GM21576 (cell line): ENCODE measurements at regions not wholly inside any gene's neighbourhood (a gene's known extent, or its start where the extent isn't known, plus 50 kb on each side); places are given as distances from the start of the nearest gene placed in this dataset.

Experiments used
- ATAC-seq: cut with Tn5 transposase; IDR thresholded peaks from one replicate; pipeline ENCODE4 v1.9.1; 2021; ENCODE audit warnings: mild to moderate bottlenecking, moderate library complexity; ENCODE audit not compliant: unreplicated experiment

- ATAC-seq: no peak
These were observed 99.4 kb upstream of the PARP11 start for GRCh38 chr12:3972576-3972975.

DNA sequence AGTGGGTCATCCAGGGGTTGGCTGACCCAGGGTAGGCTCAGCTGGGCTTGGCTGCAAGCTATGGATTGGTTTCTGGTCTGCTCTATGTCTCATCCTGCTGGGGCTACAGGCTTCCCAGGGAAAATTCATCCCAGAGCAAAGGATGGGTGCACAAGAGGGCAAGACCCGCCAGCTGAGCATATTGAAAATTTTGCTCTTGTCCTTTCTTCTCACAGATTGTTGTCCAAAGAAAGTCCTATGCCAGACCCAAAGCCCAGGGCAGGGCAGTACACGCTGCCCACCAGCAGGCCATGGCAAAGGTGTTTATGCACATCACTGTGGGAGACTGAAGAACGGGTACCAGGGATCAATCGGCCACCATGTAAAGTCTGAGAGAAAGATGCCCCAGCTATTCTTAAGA is 95.3 kb upstream of the PARP11 start:
- ATAC-seq: no peak

- ATAC-seq: no peak
These were observed 94.5 kb upstream of the PARP11 start for GRCh38 chr12:3967556-3968160.

- no peak for ATAC-seq
These were observed 93.2 kb upstream of the PARP11 start for GRCh38 chr12:3966376-3966775.

DNA sequence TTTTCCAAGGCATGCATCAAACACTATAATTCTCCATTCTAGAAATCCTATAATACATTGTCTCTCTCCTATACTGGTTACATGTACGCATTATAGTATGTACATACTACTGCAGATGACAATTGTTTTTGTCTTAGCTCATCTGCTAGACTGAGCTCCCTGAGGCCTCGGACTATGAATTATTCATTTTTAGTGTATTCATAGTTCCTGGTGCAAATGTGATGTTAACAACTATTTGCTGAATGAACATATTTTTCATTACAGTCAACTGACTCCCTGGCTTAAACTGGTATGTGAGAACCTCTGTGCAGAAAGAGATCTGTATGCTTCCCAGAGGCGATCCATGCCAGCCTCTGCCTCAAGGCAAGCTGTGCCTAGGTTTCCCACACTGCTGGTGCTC is 91.8 kb upstream of the PARP11 start:
- ATAC-seq: no peak

DNA sequence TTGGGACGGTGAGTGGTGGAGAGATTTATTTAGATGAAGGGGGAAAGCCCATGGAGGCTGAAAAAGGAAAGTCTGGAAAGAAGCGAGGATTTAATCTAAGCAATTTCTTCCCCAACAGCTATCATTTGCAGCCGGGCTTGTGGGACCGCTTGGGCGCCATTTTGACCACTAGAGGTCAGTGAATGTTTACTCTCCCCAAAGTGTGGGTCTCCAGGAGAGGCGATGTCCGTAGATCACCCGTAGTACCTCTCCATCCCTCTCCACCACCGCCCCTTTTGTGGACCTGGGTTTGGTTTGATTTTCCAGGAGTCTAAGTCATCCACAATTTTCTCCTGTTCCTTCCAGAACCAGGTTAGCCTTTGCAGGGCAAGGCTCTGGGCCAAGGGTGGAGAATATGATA is 91.2 kb upstream of the PARP11 start:
- no peak for ATAC-seq

DNA sequence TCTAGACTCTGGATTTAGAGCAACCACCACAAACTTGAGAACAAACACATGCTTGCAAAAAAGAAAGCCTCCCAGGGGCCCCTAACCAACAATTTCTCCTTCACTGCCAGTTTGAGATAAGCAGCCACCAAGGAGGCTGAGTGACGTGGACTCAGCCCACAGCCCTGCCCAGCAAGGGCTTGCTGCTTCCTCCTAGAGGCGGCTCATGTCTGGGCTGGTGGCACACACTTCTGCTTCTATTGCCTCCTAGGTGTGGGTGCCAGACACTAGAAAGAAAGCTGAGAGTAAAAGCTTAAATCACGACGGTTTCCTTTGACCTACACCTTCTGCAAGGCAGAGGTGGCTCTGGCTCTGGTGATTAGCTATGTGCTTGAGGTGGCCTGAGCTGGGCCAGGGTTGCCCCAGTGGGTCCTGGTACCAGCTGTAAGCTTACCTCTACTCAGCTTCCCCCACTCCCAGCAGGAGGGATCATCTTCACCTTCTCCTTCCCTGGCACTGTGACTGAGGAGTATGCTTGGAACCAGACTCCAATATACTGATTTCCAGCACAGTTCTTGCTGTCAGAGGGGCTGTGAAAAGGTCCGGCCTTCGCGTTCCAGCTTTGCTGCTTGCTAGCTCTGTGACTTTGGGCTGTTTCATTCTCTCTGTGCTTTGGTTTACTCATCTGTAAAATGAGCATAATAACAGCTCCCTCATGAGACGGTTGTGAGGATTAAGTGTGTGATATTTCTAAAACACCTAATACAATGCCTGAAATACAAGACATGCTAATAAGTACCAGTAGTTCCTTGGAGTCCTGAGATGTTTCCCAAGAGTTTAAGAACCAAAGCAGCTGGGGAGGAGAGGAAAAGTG is 89.7 kb upstream of the PARP11 start:
- ATAC-seq: no peak

DNA sequence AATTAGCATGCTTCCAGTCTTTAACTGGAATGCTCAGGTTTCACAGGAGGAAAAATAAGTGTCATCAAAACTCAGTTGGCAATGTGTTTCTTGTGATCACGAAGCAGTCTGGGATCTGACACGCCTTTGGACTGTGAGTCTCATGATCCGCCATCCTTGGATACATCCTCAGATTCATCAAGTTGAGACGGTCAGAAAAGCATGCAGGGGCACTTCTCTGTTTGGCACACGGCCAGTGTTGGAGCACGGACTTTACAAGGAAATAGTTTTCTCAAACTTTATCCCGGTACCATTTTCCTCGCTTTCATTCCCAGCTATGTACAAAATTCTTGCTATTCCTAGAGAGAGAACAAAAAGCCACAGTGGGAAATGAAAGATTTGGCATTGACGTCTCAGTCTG is 88.4 kb upstream of the PARP11 start:
- ATAC-seq: no peak

DNA sequence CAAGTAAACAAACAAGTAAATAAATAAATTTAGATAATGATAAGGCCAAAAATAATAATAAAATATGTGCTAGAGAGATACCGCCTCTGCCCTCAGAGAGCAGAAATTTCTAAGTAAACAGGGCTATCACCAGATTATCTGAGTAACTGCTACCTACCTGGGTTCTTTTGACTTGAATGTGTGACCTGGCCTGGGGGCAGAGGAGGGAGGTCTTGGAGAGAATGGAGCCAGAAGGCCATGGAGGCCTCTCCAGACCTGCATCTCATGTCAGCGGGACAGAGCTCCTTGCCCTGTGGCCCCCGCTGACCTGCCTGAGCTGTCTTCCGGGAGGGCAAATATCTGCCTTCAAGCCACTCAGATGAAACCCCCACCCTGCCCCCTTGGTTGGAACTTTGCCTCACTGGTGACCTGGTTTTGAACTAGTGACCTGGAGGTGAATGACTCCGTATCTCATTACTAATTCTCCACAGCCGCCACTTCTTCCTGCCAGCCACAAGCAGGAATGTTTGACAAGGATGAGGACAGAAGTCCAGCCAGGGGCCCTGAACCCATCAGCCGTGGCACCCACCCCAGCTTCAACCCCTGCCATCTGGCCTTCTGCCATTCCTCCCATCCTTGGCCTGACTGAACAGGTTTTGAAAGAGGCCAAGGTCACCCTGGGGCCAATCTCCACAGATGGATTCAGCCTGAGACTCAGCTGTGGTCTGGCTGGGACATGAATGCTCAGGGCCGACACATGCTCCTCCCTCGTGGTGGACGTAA is 86.8 kb upstream of the PARP11 start:
- ATAC-seq: no peak

DNA sequence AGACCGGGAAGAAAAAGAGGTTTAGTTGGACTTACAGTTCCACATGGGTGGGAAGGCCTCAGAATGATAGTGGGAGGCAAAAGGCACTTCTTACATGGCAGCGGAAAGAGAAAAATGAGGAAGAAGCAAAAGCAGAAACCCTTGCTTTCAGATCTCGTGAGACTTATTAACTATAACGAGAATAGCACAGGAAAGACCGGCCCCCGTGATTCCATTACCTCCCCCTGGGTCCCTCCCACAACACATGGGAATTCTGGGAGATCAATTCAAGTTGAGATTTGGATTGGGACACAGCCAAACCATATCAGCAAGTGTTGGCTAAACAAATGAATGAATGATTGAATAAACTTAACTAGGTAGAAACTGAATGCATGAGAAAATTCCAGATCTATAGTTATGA is 85.3 kb upstream of the PARP11 start:
- no peak for ATAC-seq

- no peak for ATAC-seq
These were observed 78.4 kb upstream of the PARP11 start for GRCh38 chr12:3951380-3952135.

- ATAC-seq: no peak
These were observed 77.6 kb upstream of the PARP11 start for GRCh38 chr12:3950714-3951320.

DNA sequence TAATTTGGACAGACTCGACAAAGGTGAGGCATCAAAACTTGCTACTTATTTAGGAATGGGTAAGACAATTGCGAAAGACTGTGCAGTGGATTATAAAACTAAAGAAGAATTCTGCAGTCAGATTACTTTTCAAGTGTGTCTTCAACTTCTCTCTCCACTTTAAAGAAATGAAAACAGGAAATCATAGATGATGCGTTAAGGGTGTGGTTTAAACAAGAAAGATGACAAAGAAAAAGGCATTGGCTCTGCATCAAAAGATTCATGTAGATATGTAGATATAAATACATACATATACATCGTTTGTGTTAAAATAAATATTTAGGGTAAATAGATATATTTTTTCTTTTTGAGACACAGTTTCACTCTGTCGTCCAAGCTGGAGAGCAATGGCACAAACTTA is 74.6 kb upstream of the PARP11 start:
- ATAC-seq: no peak

- ATAC-seq: no peak
These were observed 72.5 kb upstream of the PARP11 start for GRCh38 chr12:3945671-3946070.

- no peak for ATAC-seq
These were observed 71.4 kb upstream of the PARP11 start for GRCh38 chr12:3944620-3945019.

DNA sequence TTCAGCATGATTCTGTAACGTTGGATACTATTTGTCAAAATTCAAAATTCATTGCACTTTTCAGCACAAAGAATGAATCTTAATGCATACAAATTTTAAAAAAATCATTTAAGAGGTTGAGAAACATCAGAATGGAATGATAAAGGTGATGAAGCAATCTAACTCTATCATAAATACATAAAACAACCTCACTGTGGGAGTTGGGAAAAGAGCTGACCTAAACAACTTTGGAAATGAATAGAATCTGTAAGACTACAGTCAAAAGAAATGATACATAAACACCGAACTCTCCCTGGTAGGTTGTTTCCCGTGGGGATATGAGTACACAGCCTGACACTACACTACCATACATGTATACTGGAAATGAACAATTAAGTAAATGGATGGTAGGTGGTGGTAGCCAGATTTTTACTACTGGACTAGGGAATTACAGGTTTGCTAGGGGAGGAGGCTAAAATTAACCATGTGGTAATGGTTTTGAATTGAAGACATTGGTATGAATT is 64.9 kb upstream of the PARP11 start:
- no peak for ATAC-seq

DNA sequence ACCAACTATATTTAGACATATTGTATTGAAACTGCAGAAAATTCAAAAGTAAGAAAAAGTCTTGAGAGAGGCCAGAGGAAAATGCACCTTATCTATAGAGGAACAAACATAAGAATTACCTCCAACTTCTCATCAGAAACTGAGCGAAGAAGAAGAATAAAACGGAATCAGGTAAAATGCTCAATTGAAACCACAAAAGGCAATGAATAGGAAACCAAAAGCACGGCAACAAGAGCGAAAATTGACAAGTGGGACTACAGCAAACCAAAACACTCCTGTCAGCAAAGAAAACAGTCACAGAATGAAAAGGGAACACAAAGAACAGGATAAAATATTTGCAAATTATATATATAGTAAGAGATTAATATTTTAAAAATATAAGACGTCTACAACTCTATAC is 61.9 kb upstream of the PARP11 start:
- no peak for ATAC-seq

- no peak for ATAC-seq
These were observed 60.6 kb upstream of the PARP11 start for GRCh38 chr12:3933819-3934192.

DNA sequence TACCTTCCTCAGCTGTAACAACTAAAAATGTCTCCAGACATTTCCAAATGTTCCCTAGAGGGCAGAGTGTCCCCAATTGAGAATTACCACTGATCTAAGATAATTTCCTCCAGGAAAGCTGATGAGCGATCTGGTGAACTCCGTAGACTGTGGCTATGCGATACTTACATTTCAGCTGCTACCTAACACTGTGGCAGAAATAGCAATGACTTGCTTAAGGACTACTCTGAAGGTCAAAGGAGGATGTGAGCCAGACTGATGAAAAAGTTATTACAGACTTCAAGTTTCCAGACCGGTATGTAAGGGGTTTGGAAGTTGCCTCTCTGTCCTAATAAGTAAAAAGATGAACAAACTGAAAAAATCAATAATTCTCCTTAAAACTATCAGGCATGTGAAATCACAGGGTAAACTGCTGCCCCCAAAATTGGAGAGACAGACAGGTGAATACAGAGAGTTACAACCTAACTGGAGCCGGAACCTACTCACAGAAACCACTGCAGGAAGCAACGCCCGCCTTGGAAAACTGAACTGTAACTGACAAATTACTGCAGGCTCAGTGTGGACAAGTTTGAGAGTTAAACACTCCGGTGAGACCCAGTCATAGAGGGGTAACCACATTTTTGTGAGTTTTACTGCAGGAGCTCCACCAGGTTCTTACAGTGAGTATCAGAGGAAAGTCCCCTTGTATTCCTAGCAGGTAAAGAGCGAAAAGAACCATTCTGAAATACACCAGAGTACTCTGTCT is 60.0 kb upstream of the PARP11 start:
- ATAC-seq: no peak

DNA sequence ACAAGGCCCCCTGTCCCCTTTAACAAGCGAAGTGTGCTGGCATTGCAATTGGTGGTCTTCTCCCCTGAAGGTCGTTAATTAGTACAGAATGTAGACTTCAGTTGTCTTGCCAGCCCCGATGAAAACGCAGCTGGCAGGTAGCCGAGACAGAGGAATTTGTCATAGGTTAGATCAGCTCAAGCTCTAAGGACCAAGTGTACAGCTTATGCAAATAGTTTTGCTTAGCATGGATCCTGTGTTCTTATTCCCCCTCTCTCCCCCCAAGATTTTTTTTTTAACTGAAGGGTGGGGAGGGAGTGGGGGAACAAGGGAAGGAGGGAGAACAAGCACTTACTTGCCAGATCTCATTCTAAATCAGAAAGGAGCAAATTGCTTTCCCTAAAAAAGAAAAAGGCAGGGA is 58.6 kb upstream of the PARP11 start:
- no peak for ATAC-seq
